GM21390 (cell line): ENCODE measurements at regions not wholly inside any gene's neighbourhood (a gene's known extent, or its start where the extent isn't known, plus 50 kb on each side); places are given as distances from the start of the nearest gene placed in this dataset.
"Not testable (repeated sequence)": the region's sequence is repeated elsewhere in the genome, so short reads cannot be mapped to it uniquely, and the experiment has no call there.

Experiments used
- ATAC-seq: cut with Tn5 transposase; IDR thresholded peaks from one replicate; pipeline ENCODE4 v1.9.1; 2021; ENCODE audit not compliant: unreplicated experiment

DNA sequence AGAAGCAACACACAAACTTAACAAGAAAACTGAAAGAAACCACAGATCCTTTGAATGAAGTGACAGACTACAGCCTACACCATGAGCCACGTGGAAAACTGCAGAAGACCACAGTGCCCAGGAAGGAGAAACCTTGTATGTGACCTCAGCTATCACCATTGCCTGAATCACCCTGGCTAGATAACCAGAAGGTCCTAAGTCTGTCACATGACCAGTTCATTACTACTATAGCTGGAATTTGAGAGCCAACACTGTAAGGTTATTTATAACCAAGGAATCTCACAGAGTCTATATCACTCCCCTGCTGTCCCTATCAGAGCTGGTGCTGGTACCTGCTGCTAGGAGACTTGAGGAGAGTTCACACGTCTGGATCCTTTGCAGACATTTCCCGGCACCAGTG is 90.3 kb upstream of the FBXL17 start:
- ATAC-seq = no peak

DNA sequence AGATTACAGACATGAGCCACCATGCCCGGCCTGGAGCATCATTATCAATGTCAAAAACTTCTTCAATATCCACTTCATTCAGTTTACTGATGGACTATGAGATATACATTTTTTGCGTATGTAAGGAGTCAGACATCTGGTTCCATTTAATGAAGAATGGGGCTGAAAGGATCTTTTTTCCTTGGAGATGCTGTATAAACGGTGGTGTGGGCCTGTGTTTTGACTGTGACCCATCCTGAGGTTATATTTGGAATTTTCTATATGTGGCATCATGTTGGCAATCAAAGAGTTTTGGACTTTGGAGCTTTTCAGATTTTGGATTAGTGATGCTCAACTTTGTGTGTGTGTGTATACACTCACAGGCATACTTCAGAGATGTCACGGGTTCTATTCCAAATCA is 85.7 kb upstream of the FBXL17 start:
- ATAC-seq = no peak

DNA sequence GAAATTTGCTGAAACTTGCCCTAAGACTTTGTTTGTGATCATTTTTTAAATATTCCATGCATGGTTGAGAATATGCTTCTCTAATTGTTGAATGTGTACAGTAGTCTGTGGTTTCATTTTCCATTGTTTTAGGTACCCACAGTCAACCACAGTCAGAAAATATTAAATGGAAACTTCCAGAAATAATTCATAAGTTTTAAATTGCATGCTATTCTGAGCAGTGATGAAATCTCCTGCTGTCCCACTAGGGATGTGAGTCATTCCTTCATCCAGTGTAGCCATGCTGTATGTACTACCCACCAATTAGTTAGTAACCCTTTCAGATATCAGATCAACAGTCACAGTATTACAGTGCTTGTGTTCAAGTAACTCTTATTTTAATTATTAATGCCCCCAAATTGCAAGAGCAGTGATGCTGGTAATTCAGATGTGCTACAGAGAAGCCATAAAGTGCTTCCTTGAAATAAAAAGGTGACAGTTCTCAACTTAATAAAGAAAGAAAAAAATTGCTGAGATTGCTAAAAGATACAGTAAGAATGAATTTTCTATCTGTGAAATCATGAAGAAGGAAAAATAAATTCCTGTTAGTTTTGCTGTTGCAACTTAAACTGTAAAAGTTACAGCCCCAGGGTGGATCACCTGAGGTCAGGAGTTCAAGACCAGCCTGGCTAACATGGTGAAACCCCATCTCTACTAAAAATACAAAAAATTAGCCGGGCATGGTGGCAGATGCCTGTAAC is 79.9 kb upstream of the FBXL17 start:
- ATAC-seq = no peak

DNA sequence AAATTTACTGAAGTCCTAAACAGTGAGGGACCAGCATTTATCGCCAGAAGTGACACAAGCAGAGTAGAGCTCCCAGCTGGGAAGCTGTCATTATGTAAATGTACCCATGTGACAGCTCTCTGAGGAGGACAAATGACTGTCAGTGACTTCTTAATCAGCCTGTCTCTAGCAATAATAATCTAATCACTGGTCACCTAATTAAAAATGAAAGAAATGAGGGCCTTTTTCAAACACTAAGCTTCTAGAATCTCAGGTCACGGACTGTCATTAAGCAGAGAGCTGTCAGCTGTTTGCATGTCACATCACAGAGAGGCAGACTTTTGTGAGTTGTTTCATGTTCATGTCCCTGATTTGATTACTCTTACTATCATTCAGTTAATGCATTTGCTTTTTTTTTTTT is 77.9 kb upstream of the FBXL17 start:
- ATAC-seq = no peak

DNA sequence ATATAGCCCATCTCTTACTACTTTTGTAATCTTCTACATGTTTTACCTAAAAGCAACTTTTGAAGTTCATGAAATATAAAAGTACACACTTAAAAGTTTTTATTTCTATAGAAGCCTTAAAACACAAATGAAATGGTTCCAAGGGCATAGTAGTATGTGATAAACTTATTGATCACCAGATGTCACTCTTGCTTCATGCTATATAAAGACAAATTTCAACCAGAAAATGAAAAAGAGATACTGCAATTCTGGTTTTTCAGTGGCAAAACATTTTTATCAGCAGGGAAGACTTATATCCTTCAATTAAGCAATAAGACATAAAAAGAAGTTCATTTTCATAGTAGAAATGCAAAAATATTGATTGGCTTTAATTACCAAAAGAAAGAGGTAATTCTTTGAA is 69.4 kb upstream of the FBXL17 start:
- no peak for ATAC-seq

DNA sequence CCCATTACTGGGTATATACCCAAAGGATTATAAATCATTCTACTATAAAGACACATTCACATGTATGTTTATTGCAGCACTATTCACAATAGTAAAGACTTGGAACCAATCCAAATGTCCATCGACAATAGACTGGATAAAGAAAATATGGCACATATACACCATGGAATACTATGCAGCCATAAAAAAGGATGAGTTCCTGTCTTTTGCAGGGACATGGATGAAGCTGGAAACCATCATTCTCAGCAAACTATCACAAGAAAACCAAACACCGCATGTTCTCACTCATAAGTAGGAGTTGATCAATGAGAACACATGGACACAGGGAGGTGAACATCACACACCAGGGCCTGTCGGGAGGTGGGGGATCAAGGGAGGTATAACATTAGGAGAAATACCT is 62.2 kb upstream of the FBXL17 start:
- not testable (repeated sequence) for ATAC-seq

DNA sequence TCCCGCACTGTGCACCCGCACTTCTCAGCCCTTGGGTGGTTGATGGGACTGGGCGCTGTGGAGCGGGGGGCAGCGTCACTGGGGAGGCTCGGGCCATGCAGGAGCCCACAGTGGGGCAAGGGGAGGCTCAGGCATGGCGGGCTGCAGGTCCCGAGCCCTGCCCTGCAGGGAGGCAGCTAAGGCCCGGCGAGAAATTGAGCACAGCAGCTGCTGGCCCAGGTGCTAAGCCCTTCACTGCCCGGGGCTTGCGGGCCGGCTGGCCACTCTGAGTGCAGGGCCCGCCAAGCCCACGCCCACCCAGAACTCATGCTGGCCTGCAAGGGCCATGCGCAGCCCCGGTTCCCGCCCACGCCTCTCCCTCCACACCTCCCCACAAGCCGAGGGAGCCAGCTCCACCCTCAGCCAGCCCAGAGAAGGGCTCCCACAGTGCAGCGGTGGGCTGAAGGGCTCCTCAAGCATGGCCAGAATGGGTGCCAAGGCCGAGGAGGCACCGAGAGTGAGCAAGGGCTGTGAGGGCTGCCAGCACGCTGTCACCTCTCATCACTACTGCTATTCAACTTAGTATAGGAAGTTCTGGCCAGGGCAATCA is 60.3 kb upstream of the FBXL17 start:
- ATAC-seq = not testable (repeated sequence)

DNA sequence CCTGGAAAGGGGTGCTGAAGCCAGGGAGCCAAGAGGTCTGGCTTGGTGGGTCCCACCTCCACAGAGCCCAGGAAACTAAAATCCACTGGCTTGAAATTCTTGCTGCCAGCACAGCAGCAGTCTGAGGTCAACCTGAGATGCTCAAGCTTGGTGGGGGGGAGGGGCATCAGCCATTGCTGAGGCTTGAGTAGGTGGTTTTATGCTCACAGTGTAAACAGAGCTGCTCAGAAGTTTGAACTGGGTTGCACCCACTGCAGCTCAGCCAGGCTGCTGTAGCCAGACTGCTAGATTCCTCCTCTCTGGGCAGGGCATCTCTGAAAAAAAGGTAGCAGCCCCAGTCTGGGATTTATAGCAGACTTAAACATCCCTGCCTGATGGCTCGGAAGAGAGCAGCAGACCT is 55.5 kb upstream of the FBXL17 start:
- ATAC-seq = no peak

DNA sequence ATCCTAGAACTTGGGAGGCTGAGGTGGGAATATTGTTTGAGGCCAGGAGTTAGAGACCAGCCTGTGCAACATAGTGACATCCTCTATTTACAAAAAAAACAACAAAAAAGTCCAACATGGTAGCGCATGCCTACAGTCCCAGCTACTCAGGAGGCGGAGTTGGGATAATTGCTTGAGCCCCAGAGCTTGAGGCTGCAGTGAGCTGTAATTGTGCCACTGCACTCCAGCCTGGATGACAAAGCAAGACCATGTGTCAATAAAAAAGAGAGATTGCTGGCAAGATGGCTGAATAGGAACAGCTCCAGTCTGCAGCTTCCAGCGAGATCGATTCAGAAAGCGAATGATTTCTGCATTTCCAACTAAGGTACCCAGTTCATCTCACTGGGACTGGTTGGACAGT is 54.8 kb upstream of the FBXL17 start:
- ATAC-seq = no peak

DNA sequence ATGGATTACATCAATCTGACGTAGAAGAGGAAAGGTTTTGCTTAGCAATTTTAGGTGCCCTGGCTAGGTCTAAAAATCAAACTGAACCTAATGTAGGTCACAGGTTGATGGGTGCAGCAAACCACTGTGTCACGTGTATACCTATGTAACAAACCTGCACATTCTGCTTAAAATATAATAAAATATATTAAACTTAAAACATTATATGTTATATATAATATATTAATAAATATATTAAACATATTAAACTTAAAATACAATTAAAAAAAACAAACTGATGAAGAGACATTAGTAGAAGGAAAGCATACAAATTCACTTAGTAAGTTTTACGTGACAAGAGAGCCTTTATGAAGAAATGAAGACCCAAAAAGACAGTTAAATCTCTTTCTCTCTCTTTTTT is 51.7 kb upstream of the FBXL17 start:
- no peak for ATAC-seq

DNA sequence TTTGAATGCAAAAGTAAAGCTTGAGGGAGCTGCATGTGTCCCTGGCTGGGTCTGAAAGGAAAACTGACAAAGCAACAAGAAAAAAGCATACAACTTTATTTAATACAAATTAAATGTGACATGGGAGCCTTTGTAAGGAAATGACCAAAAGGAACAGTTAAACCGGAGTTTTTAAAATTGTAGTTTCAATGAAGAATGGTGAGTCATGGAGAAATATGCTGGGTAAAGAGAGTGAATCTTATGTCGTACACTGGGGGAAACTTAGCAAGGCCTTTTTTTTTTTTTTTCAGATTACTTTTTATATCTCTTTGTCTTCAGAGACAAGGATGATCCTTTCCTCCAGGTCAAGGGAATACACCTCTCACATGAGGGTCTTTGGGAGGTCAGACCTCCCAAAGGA is 50.1 kb upstream of the FBXL17 start:
- no peak for ATAC-seq
